Liver (tissue), 8 donors: ENCODE measurements at regions not wholly inside any gene's neighbourhood (a gene's known extent, or its start where the extent isn't known, plus 50 kb on each side); places are given as distances from the start of the nearest gene placed in this dataset.

Experiments
- DNase-seq: peaks from one replicate; pipeline ENCODE4 v3.0.0-alpha.2; 2017; ENCODE audit warnings: low spot score
- H3K27ac ChIP-seq, 2 donors: one replicate each; pipeline ENCODE4 v1.7.0; 2013; ENCODE audit warnings: inconsistent platforms in 2 of 2, low read length in 2 of 2, control low read depth in 1 of 2, low read depth in 1 of 2, mild to moderate bottlenecking in 1 of 2
- H3K27me3 ChIP-seq, 4 donors: one replicate each; pipeline versions ENCODE4 v1.6.1 to v1.7.0; 2013; ENCODE audit warnings: low read length in 3 of 4, inconsistent platforms in 1 of 4, mild to moderate bottlenecking in 1 of 4, moderate library complexity in 1 of 4; ENCODE audit not compliant: control insufficient read depth in 4 of 4, insufficient read depth in 4 of 4
- H3K36me3 ChIP-seq, 4 donors: one replicate each; pipeline versions ENCODE4 v1.6.1 to v1.7.0; 2013; ENCODE audit warnings: low read length in 3 of 4, mild to moderate bottlenecking in 3 of 4, low read depth in 1 of 4, moderate library complexity in 1 of 4; ENCODE audit not compliant: control insufficient read depth in 4 of 4, insufficient read depth in 3 of 4
- H3K4me1 ChIP-seq, 4 donors: one replicate each; pipeline versions ENCODE4 v1.6.1 to v1.7.0; 2013; ENCODE audit warnings: low read length in 3 of 4, mild to moderate bottlenecking in 3 of 4, moderate library complexity in 1 of 4; ENCODE audit not compliant: control insufficient read depth in 4 of 4, insufficient read depth in 4 of 4
- H3K4me3 ChIP-seq, 3 donors: one replicate each; pipeline versions ENCODE4 v1.6.1 to v1.7.0; 2013; ENCODE audit warnings: low read length in 3 of 3, control low read depth in 1 of 3, low read depth in 1 of 3, mild to moderate bottlenecking in 1 of 3
- H3K9ac ChIP-seq, 2 donors: one replicate each; pipeline ENCODE4 v1.7.0; 2013; ENCODE audit warnings: low read length in 2 of 2, mild to moderate bottlenecking in 2 of 2, moderate library complexity in 2 of 2, control low read depth in 1 of 2, low read depth in 1 of 2
- H3K9me3 ChIP-seq, 4 donors: one replicate each; pipeline versions ENCODE4 v1.6.1 to v1.7.0; 2013; ENCODE audit warnings: low read length in 3 of 4; ENCODE audit not compliant: control insufficient read depth in 4 of 4
- ATF3 ChIP-seq: IDR thresholded peaks from 2 replicates; pipeline ENCODE4 v1.6.1; 2016; ENCODE audit warnings: antibody characterized with exemption
- EGR1 ChIP-seq, 2 donors: IDR thresholded peaks; 2 replicates each; pipeline ENCODE4 v1.6.1; 2016 to 2018; ENCODE audit warnings: antibody characterized with exemption in 2 of 2, low read depth in 2 of 2
- FOXA1 ChIP-seq: IDR thresholded peaks from 2 replicates; pipeline ENCODE4 v1.6.1; 2016; ENCODE audit warnings: antibody characterized with exemption
- FOXA2 ChIP-seq: IDR thresholded peaks from 2 replicates; pipeline ENCODE4 v1.6.1; 2016; ENCODE audit warnings: antibody characterized with exemption
- GABPA ChIP-seq, 2 donors: IDR thresholded peaks in 1 of 2; conservative IDR thresholded peaks in 1 of 2; 2 replicates each; pipeline ENCODE4 v1.6.1; 2016; ENCODE audit warnings: antibody characterized with exemption in 2 of 2, mild to moderate bottlenecking in 1 of 2, moderate library complexity in 1 of 2
- HNF4A ChIP-seq, 2 donors: conservative IDR thresholded peaks; 2 replicates each; pipeline ENCODE4 v1.6.1; 2016; ENCODE audit warnings: antibody characterized with exemption in 2 of 2, mild to moderate bottlenecking in 2 of 2
- HNF4G ChIP-seq: IDR thresholded peaks from 2 replicates; pipeline ENCODE4 v1.6.1; 2016; ENCODE audit warnings: antibody characterized with exemption
- JUND ChIP-seq, 2 donors: IDR thresholded peaks; 2 replicates each; pipeline ENCODE4 v1.6.1; 2016; ENCODE audit warnings: antibody characterized with exemption in 2 of 2
- NR2F2 ChIP-seq: IDR thresholded peaks from 2 replicates; pipeline ENCODE4 v1.6.1; 2016; ENCODE audit warnings: antibody characterized with exemption
- RAD21 ChIP-seq, 2 donors: IDR thresholded peaks; 2 replicates each; pipeline ENCODE4 v1.6.1; 2016; ENCODE audit warnings: antibody characterized with exemption in 2 of 2, mild to moderate bottlenecking in 2 of 2
- RXRA ChIP-seq, 2 donors: IDR thresholded peaks; 2 replicates each; pipeline ENCODE4 v1.6.1; 2017 to 2018; ENCODE audit warnings: antibody characterized with exemption in 2 of 2, mild to moderate bottlenecking in 1 of 2
- SP1 ChIP-seq: IDR thresholded peaks from 2 replicates; pipeline ENCODE4 v1.6.1; 2018; ENCODE audit warnings: antibody characterized with exemption, mild to moderate bottlenecking
- TAF1 ChIP-seq: conservative IDR thresholded peaks from 2 replicates; pipeline ENCODE4 v1.6.1; 2016; ENCODE audit warnings: antibody characterized with exemption, mild to moderate bottlenecking
- YY1 ChIP-seq: IDR thresholded peaks from 2 replicates; pipeline ENCODE4 v1.6.1; 2016; ENCODE audit warnings: antibody characterized with exemption, mild to moderate bottlenecking
- ZBTB33 ChIP-seq: IDR thresholded peaks from 2 replicates; pipeline ENCODE4 v1.6.1; 2016; ENCODE audit warnings: antibody characterized with exemption
- WGBS: extraction: QIAGEN DNeasy Blood & Tissue Kit; methylation state at CpG from one replicate; pipeline ENCODE4 v1.1.7; 2013; 5-methylcytosine and 5-hydroxymethylcytosine counted together
- TF ChIP-seq, protein P1 (sequence below): fragments of 150-350 bp; IDR thresholded peaks from 2 replicates; pipeline ENCODE4 v1.5.1; 2017; ENCODE audit warnings: improper control_type of control experiment, low read depth, low read length; ENCODE audit not compliant: missing input control
- TF ChIP-seq, protein P2 (sequence below): IDR thresholded peaks from 2 replicates; pipeline ENCODE4 v1.6.1; 2016; ENCODE audit warnings: antibody characterized with exemption, mild to moderate bottlenecking
- TF ChIP-seq, protein P3 (sequence below): IDR thresholded peaks from 2 replicates; pipeline ENCODE4 v1.6.1; 2016; ENCODE audit warnings: antibody characterized with exemption
- donor health status: healthy.
- donor health status: healthy.
- donor health status: healthy.
- donor health status: healthy.
- donor health status: healthy.

DNA sequence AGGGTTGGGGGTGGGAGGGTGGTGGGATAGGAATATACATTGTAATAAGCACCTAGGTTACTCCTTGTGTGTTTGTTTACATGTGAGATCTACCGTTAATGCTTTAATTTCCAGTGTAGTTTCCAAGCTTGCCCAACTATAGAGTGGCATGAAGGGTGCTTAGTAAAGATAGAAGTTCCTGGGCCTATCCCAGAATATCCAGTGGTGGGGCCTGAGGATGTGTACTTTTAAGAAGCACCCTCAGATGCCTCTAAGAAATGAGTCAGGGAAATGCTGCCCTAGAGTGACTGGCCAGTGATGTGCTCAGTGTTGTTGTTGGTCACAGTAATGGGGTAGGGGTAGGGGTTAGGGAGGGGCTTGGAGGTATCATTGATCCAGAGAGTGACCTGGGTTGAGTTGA lies 141.3 kb downstream of the TSEN15 start:
- H3K9me3 ChIP-seq: no peaks in the 10 kb centered on the region
- no peak overlapping the region for H3K4me3 ChIP-seq
- H3K27ac ChIP-seq: no peak overlapping the region
- H3K36me3 ChIP-seq: no peaks in the 10 kb centered on the region
- peaks cover 0 to 3% (median 0%) of the 10 kb centered on the region in 4 donors for H3K27me3 ChIP-seq
- TF ChIP-seq ATF3: no peak
- TF ChIP-seq RAD21 (IDR thresholded peaks at IDR 0.05): no peak
- TF ChIP-seq ZBTB33: no peak
- no peak for TF ChIP-seq NR2F2
- no peak for TF ChIP-seq JUND (IDR thresholded peaks at IDR 0.05)
- no peak for TF ChIP-seq TAF1
- TF ChIP-seq, protein P1, sequence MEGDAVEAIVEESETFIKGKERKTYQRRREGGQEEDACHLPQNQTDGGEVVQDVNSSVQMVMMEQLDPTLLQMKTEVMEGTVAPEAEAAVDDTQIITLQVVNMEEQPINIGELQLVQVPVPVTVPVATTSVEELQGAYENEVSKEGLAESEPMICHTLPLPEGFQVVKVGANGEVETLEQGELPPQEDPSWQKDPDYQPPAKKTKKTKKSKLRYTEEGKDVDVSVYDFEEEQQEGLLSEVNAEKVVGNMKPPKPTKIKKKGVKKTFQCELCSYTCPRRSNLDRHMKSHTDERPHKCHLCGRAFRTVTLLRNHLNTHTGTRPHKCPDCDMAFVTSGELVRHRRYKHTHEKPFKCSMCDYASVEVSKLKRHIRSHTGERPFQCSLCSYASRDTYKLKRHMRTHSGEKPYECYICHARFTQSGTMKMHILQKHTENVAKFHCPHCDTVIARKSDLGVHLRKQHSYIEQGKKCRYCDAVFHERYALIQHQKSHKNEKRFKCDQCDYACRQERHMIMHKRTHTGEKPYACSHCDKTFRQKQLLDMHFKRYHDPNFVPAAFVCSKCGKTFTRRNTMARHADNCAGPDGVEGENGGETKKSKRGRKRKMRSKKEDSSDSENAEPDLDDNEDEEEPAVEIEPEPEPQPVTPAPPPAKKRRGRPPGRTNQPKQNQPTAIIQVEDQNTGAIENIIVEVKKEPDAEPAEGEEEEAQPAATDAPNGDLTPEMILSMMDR: no peak
- TF ChIP-seq SP1: no peak
- no peak for TF ChIP-seq EGR1 (IDR thresholded peaks at IDR 0.05; ENCODE audit: low read depth in 2 of 2)
- no peak for TF ChIP-seq GABPA (IDR thresholded peaks at IDR 0.05 in 1 of 2, conservative IDR thresholded peaks at IDR 0.05 in 1 of 2)
- TF ChIP-seq, protein P2, sequence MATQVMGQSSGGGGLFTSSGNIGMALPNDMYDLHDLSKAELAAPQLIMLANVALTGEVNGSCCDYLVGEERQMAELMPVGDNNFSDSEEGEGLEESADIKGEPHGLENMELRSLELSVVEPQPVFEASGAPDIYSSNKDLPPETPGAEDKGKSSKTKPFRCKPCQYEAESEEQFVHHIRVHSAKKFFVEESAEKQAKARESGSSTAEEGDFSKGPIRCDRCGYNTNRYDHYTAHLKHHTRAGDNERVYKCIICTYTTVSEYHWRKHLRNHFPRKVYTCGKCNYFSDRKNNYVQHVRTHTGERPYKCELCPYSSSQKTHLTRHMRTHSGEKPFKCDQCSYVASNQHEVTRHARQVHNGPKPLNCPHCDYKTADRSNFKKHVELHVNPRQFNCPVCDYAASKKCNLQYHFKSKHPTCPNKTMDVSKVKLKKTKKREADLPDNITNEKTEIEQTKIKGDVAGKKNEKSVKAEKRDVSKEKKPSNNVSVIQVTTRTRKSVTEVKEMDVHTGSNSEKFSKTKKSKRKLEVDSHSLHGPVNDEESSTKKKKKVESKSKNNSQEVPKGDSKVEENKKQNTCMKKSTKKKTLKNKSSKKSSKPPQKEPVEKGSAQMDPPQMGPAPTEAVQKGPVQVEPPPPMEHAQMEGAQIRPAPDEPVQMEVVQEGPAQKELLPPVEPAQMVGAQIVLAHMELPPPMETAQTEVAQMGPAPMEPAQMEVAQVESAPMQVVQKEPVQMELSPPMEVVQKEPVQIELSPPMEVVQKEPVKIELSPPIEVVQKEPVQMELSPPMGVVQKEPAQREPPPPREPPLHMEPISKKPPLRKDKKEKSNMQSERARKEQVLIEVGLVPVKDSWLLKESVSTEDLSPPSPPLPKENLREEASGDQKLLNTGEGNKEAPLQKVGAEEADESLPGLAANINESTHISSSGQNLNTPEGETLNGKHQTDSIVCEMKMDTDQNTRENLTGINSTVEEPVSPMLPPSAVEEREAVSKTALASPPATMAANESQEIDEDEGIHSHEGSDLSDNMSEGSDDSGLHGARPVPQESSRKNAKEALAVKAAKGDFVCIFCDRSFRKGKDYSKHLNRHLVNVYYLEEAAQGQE: no peak
- no peak for TF ChIP-seq RXRA (IDR thresholded peaks at IDR 0.05)
- TF ChIP-seq HNF4G: no peak
- TF ChIP-seq FOXA1: no peak
- TF ChIP-seq, protein P3, sequence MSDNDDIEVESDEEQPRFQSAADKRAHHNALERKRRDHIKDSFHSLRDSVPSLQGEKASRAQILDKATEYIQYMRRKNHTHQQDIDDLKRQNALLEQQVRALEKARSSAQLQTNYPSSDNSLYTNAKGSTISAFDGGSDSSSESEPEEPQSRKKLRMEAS: no peak
- TF ChIP-seq YY1: no peak
- TF ChIP-seq FOXA2: no peak
- no peak for TF ChIP-seq HNF4A (conservative IDR thresholded peaks at IDR 0.05)
- no peaks in the 10 kb centered on the region for H3K4me1 ChIP-seq
- no peak overlapping the region for H3K9ac ChIP-seq
- no peak for DNase-seq
- WGBS: 95% methylated on average over 1 of the region's 1 CpG
